Kidney (tissue), 13 donors: ENCODE measurements at regions not wholly inside any gene's neighbourhood (a gene's known extent, or its start where the extent isn't known, plus 50 kb on each side); places are given as distances from the start of the nearest gene placed in this dataset.
A peak's percentile ranks its signal among the peaks of the same experiment; 100 is the strongest.

ENCODE experiments used
- DNase-seq, 5 donors: peaks; one replicate each; pipeline ENCODE4 v3.0.0-alpha.2; 2013 to 2020
- FAIRE-seq: peaks from 2 replicates; lab custom pipeline; 2012; peaks lifted over from hg19 to GRCh38; lab: Jason Lieb, UNC
- H3K27ac ChIP-seq, 2 donors: one replicate each; pipeline ENCODE4 v1.7.0; 2013; ENCODE audit warnings: low read depth in 2 of 2, low read length in 2 of 2, inconsistent platforms in 1 of 2
- H3K27me3 ChIP-seq: one replicate; pipeline ENCODE4 v1.7.1; 2013; ENCODE audit warnings: low read length, inconsistent platforms; ENCODE audit not compliant: control insufficient read depth, insufficient read depth
- H3K36me3 ChIP-seq, 3 donors: one replicate each; pipeline versions ENCODE4 v1.7.0 to v1.7.1; 2013; ENCODE audit warnings: low read length in 3 of 3, control low read depth in 1 of 3, inconsistent platforms in 1 of 3; ENCODE audit not compliant: insufficient read depth in 3 of 3, control insufficient read depth in 2 of 3
- H3K4me1 ChIP-seq, 3 donors: one replicate each; pipeline versions ENCODE4 v1.7.0 to v1.7.1; 2013; ENCODE audit warnings: low read length in 3 of 3, inconsistent platforms in 1 of 3, low read depth in 1 of 3; ENCODE audit not compliant: control insufficient read depth in 2 of 3, insufficient read depth in 2 of 3
- H3K4me3 ChIP-seq, 3 donors: one replicate each; pipeline versions ENCODE4 v1.7.0 to v1.8.1; 2013; ENCODE audit warnings: low read length in 3 of 3, control low read depth in 1 of 3, inconsistent platforms in 1 of 3
- H3K9ac ChIP-seq, 3 donors: one replicate each; pipeline versions ENCODE4 v1.7.0 to v1.7.1; 2013; ENCODE audit warnings: low read length in 3 of 3, control low read depth in 1 of 3, inconsistent platforms in 1 of 3
- H3K9me3 ChIP-seq, 3 donors: one replicate each; pipeline versions ENCODE4 v1.7.0 to v1.7.1; 2013; ENCODE audit warnings: low read length in 3 of 3, control low read depth in 1 of 3, inconsistent platforms in 1 of 3; ENCODE audit not compliant: control insufficient read depth in 2 of 3, insufficient read depth in 1 of 3
- CTCF ChIP-seq: IDR thresholded peaks from 3 replicates; pipeline ENCODE4 v1.5.1; 2012; ENCODE audit warnings: mild to moderate bottlenecking, moderate library complexity, borderline replicate concordance; ENCODE audit not compliant: insufficient read depth; ENCODE audit errors: extremely low read depth
- intact Hi-C: fragments of 100-400 bp; cut with DNase I; formaldehyde crosslinking; loops from one replicate; pipeline ENCODE4 v1.11.1; 2022
- donor health status: control.
- donor health status: control.
- donor health status: control.
- donor health status: control.
- donor health status: control.
- donor health status: DM: yes; HTN: yes; CAD: no.
- donor health status: Normal renal cell carcinoma (clear cell type).

GRCh38 chr12:59084511-59085375, 164.4 kb upstream of the LRIG3 start:
- FAIRE-seq (no peak), DNase-seq (peak; percentile 38 to 85 (median 83))
- Histone ChIP-seq H3K27me3 (no peaks in the 10 kb centered on the region), H3K9ac (no peak overlapping the region), H3K36me3 (no peaks in the 10 kb centered on the region), H3K4me3 (peak overlapping the region in 1 of 3 donors; percentile 9), H3K4me1 (peaks cover 0 to 13% (median 2%) of the 10 kb centered on the region in 3 donors), H3K27ac (no peak overlapping the region), H3K9me3 (no peaks in the 10 kb centered on the region)
- TF ChIP-seq CTCF: no peak
- intact Hi-C loops: no loop called here

GRCh38 chr12:59082952-59083351, 162.6 kb upstream of the LRIG3 start:
- TF ChIP-seq CTCF: no peak
- DNase-seq (no peak), FAIRE-seq (no peak)
- Histone ChIP-seq H3K4me3 (no peak overlapping the region), H3K4me1 (peaks cover 0 to 14% (median 2%) of the 10 kb centered on the region in 3 donors), H3K36me3 (no peaks in the 10 kb centered on the region), H3K27me3 (no peaks in the 10 kb centered on the region), H3K9me3 (no peaks in the 10 kb centered on the region), H3K9ac (no peak overlapping the region), H3K27ac (no peak overlapping the region)
- intact Hi-C loops: no loop called here

- FAIRE-seq (no peak), DNase-seq (no peak)
- no peak overlapping the region for H3K4me3 ChIP-seq
- H3K4me1 ChIP-seq: peaks cover 0 to 16% (median 2%) of the 10 kb centered on the region in 3 donors
- no peak overlapping the region for H3K27ac ChIP-seq
- no peak overlapping the region for H3K9ac ChIP-seq
- no peak for TF ChIP-seq CTCF
- H3K27me3 ChIP-seq: no peaks in the 10 kb centered on the region
- H3K36me3 ChIP-seq: no peaks in the 10 kb centered on the region
- no peaks in the 10 kb centered on the region for H3K9me3 ChIP-seq
- intact Hi-C loops: no loop called here
Measured at GRCh38 chr12:59080101-59080500, 159.8 kb upstream of the LRIG3 start.
